A673 (cell line): ENCODE measurements at regions not wholly inside any gene's neighbourhood (a gene's known extent, or its start where the extent isn't known, plus 50 kb on each side); places are given as distances from the start of the nearest gene placed in this dataset.

ENCODE experiments used
- BruUV-seq: library from RNA; stranded (reverse); fragments of 400-500 nt; replicated peaks from 2 replicates; lab custom pipeline; 2021; lab: Mats Ljungman, UMichigan
- CTCF ChIA-PET: fragments of 300-600 bp; sonication (Branson Sonifier 250); formaldehyde crosslinking; loops from one replicate; lab custom pipeline; 2022; ENCODE audit warnings: antibody characterized with exemption; lab: Charles Lee
- POLR2A ChIA-PET: fragments of 300-600 bp; sonication (Branson Sonifier 250); formaldehyde crosslinking; loops from one replicate; lab custom pipeline; 2022; ENCODE audit warnings: antibody characterized with exemption; ENCODE audit not compliant: low non-redundant PET; lab: Charles Lee
- DNase-seq: peaks from one replicate; pipeline ENCODE4 v3.0.0-alpha.2; 2015; ENCODE audit warnings: low spot score
- H3K27ac ChIP-seq: fragments of 200-600 bp; sonication (generic); 2 replicates; pipeline ENCODE4 v1.5.1; 2016; ENCODE audit warnings: mixed run types, low read depth, mild to moderate bottlenecking, mixed read lengths, antibody characterized with exemption, low read length; ENCODE audit not compliant: poor library complexity, severe bottlenecking
- H3K27me3 ChIP-seq: fragments of 200-600 bp; sonication (generic); replicated peaks from 2 replicates; pipeline ENCODE4 v1.6.1; 2017; ENCODE audit warnings: mixed run types, low read depth, mild to moderate bottlenecking, mixed read lengths, antibody characterized with exemption, low read length; ENCODE audit not compliant: insufficient read depth, poor library complexity
- H3K36me3 ChIP-seq: fragments of 200-600 bp; sonication (generic); 2 replicates; pipeline ENCODE4 v1.6.1; 2016; ENCODE audit warnings: mixed run types, mild to moderate bottlenecking, mixed read lengths, antibody characterized with exemption, low read length; ENCODE audit not compliant: insufficient read depth, poor library complexity, severe bottlenecking
- H3K4me1 ChIP-seq: fragments of 200-600 bp; sonication (generic); 2 replicates; pipeline ENCODE4 v1.6.1; 2017; ENCODE audit warnings: mixed run types, mild to moderate bottlenecking, mixed read lengths, antibody characterized with exemption, low read length; ENCODE audit not compliant: insufficient read depth, poor library complexity, severe bottlenecking
- H3K4me3 ChIP-seq: fragments of 200-600 bp; sonication (generic); 2 replicates; pipeline ENCODE4 v1.5.1; 2016; ENCODE audit warnings: low read depth, mixed run types, mild to moderate bottlenecking, mixed read lengths, low read length; ENCODE audit not compliant: poor library complexity, severe bottlenecking
- H3K9me3 ChIP-seq: fragments of 200-600 bp; sonication (generic); 2 replicates; pipeline ENCODE4 v1.6.1; 2016; ENCODE audit warnings: mixed run types, low read depth, mild to moderate bottlenecking, mixed read lengths, antibody characterized with exemption, low read length; ENCODE audit not compliant: poor library complexity, severe bottlenecking
- CTCF ChIP-seq: fragments of 300-800, 200-600 bp; sonication (generic); conservative IDR thresholded peaks from 2 replicates; pipeline ENCODE4 v1.5.1; 2017; ENCODE audit warnings: low read depth, mild to moderate bottlenecking, antibody characterized with exemption, low read length, moderate library complexity, mixed read lengths
- EZH2 ChIP-seq: fragments of 200-600 bp; sonication (generic); IDR thresholded peaks from 2 replicates; pipeline ENCODE4 v1.6.1; 2017; ENCODE audit warnings: borderline replicate concordance, low read depth, mild to moderate bottlenecking, mixed read lengths, antibody characterized with exemption, low read length; ENCODE audit not compliant: poor library complexity, severe bottlenecking
- intact Hi-C: fragments of 100-400 bp; cut with micrococcal nuclease; formaldehyde crosslinking; loops from one replicate; pipeline ENCODE4 v1.10.0; 2022; ENCODE audit not compliant: unreplicated experiment

GRCh38 chr11:42713753-42714152 lies 598.0 kb upstream of the API5 start:
- Histone ChIP-seq H3K27ac (no peak overlapping the region), H3K4me1 (no peaks in the 10 kb centered on the region), H3K27me3 (no peaks in the 10 kb centered on the region), H3K9me3 (no peaks in the 10 kb centered on the region), H3K36me3 (no peaks in the 10 kb centered on the region), H3K4me3 (no peak overlapping the region)
- BruUV-seq, result no TSS peak
- CTCF ChIA-PET, result no interaction called here
- intact Hi-C loops, result no loop called here
- POLR2A ChIA-PET, result no interaction called here
- DNase-seq, result no peak
- TF ChIP-seq CTCF (no peak), EZH2 (no peak)

- no peaks in the 10 kb centered on the region for H3K9me3 ChIP-seq
- H3K36me3 ChIP-seq, result no peaks in the 10 kb centered on the region
- ChIA-PET POLR2A (no interaction called here), CTCF (no interaction called here)
- no peaks in the 10 kb centered on the region for H3K27me3 ChIP-seq
- H3K27ac ChIP-seq, result no peak overlapping the region
- intact Hi-C loops, result no loop called here
- no peak for DNase-seq
- TF ChIP-seq EZH2 (no peak), CTCF (no peak)
- no peaks in the 10 kb centered on the region for H3K4me1 ChIP-seq
- no TSS peak for BruUV-seq
- H3K4me3 ChIP-seq, result no peak overlapping the region
Measured at GRCh38 chr11:42720716-42721563, 590.9 kb upstream of the API5 start.

- POLR2A ChIA-PET, result no interaction called here
Measured at GRCh38 chr11:42727879-42728278, 583.9 kb upstream of the API5 start.

More at GRCh38 chr11:42727879-42728278, 583.9 kb upstream of the API5 start:
- intact Hi-C loops, result no loop called here
- CTCF ChIA-PET, result no interaction called here
- no peak for TF ChIP-seq CTCF
- TF ChIP-seq EZH2, result no peak
- no peaks in the 10 kb centered on the region for H3K4me1 ChIP-seq
- H3K27ac ChIP-seq, result no peak overlapping the region
- no TSS peak for BruUV-seq
- H3K36me3 ChIP-seq, result no peaks in the 10 kb centered on the region
- DNase-seq, result no peak
- no peaks in the 10 kb centered on the region for H3K27me3 ChIP-seq
- no peak overlapping the region for H3K4me3 ChIP-seq
- no peaks in the 10 kb centered on the region for H3K9me3 ChIP-seq
